Caki2 (cell line): ENCODE measurements at regions not wholly inside any gene's neighbourhood (a gene's known extent, or its start where the extent isn't known, plus 50 kb on each side); places are given as distances from the start of the nearest gene placed in this dataset.

Experiments used
- DNase-seq: peaks from one replicate; pipeline ENCODE4 v3.0.0-alpha.2; 2015; ENCODE audit warnings: low read depth
- in situ Hi-C: cut with HindIII; loops from 2 replicates; pipeline ENCODE4 v1.10.0; 2016; ENCODE audit warnings: low sequenced_read_pairs, low pct_unique_long_range_greater_than_20kb, mixed read lengths

DNA sequence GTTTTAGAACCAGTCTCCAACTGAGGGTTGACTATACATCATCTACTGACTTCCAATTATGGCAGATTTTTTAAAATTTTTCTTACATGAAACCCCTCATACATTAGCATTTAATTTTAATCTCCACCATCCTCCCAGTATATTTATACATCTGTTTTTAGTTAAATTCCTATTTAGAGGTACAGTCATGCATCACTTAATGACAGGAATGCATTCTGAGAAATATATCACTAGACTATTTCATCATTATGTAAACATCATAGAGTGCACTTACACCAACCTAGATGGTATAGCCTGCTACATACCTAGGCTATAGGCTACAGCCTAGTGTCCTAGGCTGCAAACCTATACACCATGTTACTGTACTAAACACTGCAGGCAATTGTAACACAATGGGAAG lies 316.7 kb upstream of the MARCKS start:
- in situ Hi-C loops = no loop called here
- DNase-seq = no peak

DNA sequence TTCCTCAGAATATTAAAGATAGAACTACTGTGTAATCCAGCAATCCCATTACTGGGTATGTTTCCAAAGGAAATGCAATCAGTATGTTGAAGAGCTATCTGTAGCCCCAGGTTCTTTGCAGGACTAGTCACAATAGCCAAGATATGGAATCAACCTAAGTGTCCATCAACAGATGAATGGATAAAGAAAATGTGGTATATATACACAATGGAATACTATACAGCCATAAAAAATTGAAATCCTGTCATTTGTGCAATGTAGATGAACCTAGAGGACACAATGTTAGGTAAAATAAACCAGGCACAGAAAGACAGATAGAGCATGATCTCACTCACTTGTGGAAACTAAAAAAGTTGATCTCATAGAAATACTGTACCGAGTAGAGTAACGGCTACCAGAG lies 306.0 kb upstream of the MARCKS start:
- DNase-seq = no peak
- in situ Hi-C loops = no loop called here

GRCh38 chr6:113556775-113557174 lies 300.4 kb upstream of the MARCKS start:
- in situ Hi-C loops = no loop called here
- no peak for DNase-seq

DNA sequence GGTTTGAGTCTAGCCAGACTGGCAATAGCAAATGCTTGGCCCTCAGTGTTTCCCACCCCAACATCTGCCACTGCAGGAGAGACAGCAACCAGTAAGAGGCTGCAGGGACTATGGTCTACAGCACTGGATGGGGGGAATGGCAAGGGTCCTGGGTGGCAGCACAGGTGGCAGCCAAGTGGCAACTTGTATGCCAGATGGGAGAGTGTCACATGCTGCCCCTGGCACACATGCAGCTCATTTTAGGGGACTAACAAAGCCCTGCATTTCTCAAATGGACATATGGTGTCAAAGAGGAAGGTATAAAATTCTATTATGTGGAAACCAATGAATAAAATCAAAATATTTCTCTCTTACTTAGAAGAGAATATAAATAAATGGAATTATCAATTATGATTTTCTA lies 298.7 kb upstream of the MARCKS start:
- no peak for DNase-seq
- in situ Hi-C loops = no loop called here

DNA sequence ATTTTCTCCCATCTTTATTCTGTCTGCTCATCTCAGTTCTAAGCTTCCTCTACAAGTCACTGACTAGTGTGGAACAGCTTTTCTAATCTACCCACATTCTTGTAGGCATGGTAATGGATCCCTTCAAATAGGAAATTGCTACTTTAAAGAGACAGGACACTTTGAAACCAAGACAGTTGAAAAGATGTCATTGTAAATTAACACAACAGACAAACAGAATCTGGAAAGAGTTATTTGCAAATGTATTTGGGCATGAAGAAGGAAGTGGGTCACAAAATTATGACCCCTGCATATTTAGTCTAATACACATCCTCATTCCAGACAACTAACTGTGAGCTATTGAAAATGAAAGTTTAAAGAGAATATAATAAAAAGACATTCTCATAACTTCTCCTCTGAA lies 298.2 kb upstream of the MARCKS start:
- in situ Hi-C loops = no loop called here
- no peak for DNase-seq

DNA sequence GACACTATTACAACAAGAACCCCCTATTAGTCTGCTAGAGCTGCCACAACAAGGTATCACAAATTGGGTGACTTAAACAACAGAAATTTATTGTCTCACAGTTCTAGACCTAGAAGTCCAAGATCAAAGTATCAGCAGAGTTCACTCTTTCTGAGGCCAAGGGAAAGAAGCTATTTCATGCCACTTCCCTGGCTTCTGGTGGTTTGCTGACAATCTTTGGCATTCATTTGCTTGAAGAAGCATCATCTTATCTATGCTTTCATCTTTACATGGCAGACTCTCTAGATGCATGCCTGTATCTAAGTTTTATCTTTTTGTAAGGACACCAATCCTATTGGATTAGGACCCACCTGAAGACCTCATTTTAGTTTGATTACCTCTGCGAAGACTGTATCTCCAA lies 296.8 kb upstream of the MARCKS start:
- in situ Hi-C loops = no loop called here

GRCh38 chr6:113560908-113561307 lies 296.2 kb upstream of the MARCKS start:
- in situ Hi-C loops = no loop called here
- DNase-seq = no peak

More for the DNA sequence above, 296.8 kb upstream of the MARCKS start:
- no peak for DNase-seq

GRCh38 chr6:113562248-113562647 lies 294.9 kb upstream of the MARCKS start:
- in situ Hi-C loops = no loop called here
- no peak for DNase-seq

DNA sequence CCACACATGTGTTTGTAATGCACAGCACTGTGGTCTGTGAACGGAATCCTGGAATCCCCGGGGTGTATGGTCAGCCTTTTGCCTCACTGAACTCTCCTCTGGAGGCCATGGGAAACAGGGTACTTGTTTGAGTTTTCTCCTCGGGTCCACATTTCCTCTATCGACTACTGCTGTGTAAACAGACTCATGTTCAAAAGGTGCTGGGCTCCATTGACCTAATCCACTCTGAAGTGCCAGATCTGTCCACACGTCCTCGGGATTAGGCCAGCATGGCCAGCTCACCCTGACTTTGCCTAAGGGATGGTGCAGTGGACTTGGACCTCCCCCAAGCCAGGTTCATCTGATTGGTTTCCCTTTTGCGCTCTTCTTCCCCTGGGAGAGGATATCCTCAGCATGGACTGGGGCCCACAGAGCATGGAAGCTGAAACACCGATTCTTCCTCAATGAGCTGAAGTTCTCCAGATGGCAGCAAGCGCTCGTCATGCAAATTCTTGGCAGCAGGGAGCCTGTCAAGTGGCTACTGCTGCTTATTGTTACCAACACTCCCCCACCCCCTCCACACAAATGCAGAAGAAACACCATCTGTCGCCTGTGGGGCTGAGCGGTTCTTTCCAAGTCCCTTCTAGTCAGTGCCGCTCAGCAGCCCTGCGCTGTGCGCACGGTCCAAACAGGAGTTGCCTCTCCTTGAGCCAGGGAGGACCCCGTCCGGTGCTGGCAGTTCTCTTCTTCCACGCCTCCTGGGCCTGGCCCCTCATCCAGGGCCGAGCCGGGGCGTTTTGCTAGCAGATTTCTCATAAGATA lies 292.6 kb upstream of the MARCKS start:
- no peak for DNase-seq
- in situ Hi-C loops = no loop called here

GRCh38 chr6:113565306-113565705 lies 291.8 kb upstream of the MARCKS start:
- in situ Hi-C loops = no loop called here
- DNase-seq = no peak

GRCh38 chr6:113570161-113570560 lies 287.0 kb upstream of the MARCKS start:
- in situ Hi-C loops = no loop called here
- no peak for DNase-seq

DNA sequence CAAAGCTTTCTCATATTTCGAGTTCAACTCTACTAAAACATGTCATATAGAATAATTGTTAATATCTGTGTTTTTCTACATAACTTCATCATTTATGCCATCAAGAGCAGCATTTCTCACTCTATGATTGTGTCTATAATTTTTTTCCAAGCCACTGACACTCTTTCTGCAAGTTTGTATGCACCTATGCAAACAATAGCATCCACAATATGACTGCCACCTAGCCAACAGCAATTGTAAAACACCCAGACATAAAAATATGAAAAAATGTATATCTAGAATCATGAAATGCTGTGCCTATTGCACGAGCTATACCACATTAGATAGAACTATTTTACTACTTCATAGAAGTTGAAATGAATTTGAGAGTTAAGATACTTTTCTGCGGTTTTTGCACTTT lies 286.5 kb upstream of the MARCKS start:
- in situ Hi-C loops = no loop called here
- no peak for DNase-seq

DNA sequence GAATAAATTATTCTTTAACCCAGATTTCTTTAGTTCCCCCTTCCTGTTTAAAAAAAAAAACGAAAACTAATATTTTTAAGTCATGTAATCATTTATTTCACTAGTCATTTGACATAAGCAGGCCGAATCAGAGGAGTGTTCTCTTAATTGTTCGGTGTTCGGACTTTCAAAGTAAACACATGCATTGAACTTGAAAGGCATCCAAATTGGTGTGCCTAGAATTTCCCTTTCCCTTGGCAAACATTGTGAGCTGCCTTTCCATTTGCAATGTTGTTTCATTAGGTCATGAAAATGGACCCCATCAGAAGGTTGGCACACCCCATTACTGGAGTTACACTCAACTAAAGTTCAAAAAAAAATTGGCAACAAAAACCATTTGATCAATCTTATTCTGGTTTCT lies 283.0 kb upstream of the MARCKS start:
- in situ Hi-C loops = no loop called here
- DNase-seq = no peak

DNA sequence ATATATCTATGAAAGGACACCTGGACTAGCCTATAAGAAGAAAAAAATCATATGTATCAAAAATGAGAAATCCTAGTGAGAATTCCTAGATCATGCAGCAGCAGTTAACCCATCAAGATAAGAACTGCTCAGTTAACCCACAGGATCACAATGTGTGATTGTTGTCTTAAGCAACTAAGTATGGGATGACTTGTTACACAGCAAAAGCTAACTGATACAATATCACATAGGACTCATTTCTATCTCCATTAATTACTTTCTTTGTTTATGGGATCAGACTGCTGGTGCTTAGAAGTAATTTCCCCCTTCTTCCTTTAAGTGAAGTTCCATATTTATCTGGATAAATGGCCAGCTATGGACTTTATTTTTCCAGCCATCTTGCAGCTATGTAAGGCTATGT lies 280.8 kb upstream of the MARCKS start:
- no peak for DNase-seq
- in situ Hi-C loops = no loop called here

DNA sequence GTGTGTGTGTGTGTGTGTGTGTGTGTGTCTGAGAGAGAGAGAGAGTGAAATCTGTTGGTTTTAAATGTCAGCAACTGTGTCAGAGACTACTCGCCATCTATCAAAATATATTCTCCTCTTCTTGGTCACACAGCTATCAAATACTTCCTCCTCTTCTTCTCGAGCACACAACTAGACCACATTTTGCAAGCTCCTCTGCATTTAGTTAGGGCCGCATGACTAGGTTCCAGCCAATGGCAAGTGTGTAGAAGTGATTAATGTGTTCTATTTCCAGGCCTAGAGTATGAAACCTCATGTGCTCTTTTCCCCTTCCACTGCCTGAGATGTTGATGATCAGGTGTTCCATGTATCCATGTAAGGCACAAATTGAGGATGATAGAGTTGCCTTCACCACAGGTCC lies 278.5 kb upstream of the MARCKS start:
- DNase-seq = no peak
- in situ Hi-C loops = no loop called here

GRCh38 chr6:113584767-113585166 lies 272.4 kb upstream of the MARCKS start:
- no peak for DNase-seq
- in situ Hi-C loops = no loop called here

DNA sequence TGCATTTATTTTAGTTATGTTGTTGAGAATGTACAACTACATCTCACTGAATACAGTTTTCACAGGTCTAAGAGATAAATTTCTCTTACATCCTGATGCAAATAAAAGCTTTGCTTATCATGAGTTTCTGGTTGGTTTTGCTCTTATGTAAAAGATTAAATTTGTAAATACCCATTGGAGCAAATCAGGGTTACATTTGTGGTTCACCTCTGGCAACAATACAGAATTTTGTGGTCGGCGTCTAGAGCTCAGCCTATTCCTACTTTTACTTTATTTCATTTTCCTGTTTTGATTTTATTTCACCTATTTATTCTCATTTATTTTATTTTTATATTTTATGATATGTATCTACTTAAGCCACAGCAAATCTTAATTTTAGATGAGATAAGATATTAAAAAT lies 271.9 kb upstream of the MARCKS start:
- in situ Hi-C loops = no loop called here
- DNase-seq = no peak

- in situ Hi-C loops = no loop called here
- DNase-seq = no peak
These were observed 270.6 kb upstream of the MARCKS start for GRCh38 chr6:113586413-113587077.

DNA sequence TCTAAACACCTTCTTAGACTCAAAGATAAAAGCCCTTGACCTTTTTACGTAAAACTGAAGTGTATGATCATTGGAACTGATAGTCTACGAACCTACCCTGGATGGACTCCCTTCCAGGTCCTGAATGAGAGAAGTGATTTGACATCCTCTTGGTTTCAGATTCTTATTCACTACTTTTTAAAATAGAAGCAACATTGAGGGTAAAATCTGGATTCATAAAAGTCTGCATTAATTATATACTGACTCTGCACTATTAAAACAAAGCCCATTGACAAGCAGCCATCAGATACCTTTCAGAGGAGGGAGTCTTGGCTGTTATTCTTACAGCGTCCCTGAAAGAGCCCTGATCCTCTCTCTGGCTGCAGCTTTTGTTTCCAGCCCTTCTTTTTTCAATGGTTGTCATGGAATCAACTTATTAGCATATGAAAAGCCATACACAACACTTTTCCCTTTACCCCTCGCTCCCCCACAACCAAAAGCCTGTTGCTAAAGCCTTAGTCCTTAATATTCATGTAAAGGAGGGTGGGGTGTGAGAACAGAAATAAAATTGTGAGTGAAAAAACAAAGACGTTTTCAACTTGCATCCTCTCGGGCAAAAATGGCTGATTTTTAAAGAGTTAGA lies 270.0 kb upstream of the MARCKS start:
- in situ Hi-C loops = no loop called here
- no peak for DNase-seq

- DNase-seq = no peak
- in situ Hi-C loops = no loop called here
These were observed 268.5 kb upstream of the MARCKS start for GRCh38 chr6:113588646-113589045.
